ENCODE measurements at regions not wholly inside any gene's neighbourhood (a gene's known extent, or its start where the extent isn't known, plus 50 kb on each side); places are given as distances from the start of the nearest gene placed in this dataset.

DNA sequence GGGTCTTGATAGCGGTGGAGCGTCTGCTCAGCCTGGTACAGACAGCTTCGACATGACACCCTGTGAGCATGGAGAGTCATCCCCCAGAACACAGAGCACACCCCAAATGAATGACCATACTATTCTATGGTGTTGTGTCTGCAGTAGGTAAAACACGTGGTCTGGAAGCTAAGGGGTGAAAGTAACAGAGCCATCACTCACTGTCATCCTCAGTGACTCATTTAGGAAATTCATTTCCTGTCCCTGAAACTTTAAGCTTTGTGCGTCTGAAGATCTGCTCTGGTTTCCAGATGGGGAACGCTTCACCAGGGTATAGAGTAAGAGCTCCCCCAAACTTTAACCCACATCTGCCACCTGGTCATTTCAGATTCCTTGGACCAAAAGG lies 94.8 kb upstream of the DISP3 start:
- TF ChIP-seq POLR2A (IDR thresholded peaks at IDR 0.05): no peak
- TF ChIP-seq, protein P1, sequence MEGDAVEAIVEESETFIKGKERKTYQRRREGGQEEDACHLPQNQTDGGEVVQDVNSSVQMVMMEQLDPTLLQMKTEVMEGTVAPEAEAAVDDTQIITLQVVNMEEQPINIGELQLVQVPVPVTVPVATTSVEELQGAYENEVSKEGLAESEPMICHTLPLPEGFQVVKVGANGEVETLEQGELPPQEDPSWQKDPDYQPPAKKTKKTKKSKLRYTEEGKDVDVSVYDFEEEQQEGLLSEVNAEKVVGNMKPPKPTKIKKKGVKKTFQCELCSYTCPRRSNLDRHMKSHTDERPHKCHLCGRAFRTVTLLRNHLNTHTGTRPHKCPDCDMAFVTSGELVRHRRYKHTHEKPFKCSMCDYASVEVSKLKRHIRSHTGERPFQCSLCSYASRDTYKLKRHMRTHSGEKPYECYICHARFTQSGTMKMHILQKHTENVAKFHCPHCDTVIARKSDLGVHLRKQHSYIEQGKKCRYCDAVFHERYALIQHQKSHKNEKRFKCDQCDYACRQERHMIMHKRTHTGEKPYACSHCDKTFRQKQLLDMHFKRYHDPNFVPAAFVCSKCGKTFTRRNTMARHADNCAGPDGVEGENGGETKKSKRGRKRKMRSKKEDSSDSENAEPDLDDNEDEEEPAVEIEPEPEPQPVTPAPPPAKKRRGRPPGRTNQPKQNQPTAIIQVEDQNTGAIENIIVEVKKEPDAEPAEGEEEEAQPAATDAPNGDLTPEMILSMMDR (IDR thresholded peaks at IDR 0.05 in 4 of 5, conservative IDR thresholded peaks at IDR 0.05 in 1 of 5): no peak
